ENCODE measurements at regions not wholly inside any gene's neighbourhood (a gene's known extent, or its start where the extent isn't known, plus 50 kb on each side); places are given as distances from the start of the nearest gene placed in this dataset.

- ChIA-PET POLR2A (no interaction called here), CTCF (interaction anchor here (1.3 to 2.4 kb wide), 2 partner anchors 13 to 236 kb away, joined by 6 read pairs; no protein-coding TSS in a partner anchor)
- H3K4me3 ChIP-seq (ENCODE audit: low read depth, low read length) = no peak overlapping the region
- no peak for TF ChIP-seq CTCF (IDR thresholded peaks at IDR 0.05; ENCODE audit: insufficient read depth, low read length, missing control alignments)
- no peak for DNase-seq (ENCODE audit: low read depth, low spot score)
These were observed 140.4 kb downstream of the NFKBIZ start for GRCh38 chr3:101989578-101990200.

- no peak overlapping the region for H3K4me3 ChIP-seq (ENCODE audit: low read depth, low read length)
- DNase-seq (ENCODE audit: low read depth, low spot score) = no peak
- ChIA-PET POLR2A (no interaction called here), CTCF (interaction anchor here (1.0 to 1.7 kb wide), 3 partner anchors 179 to 235 kb away, joined by 3 to 4 read pairs (median 3); no protein-coding TSS in a partner anchor)
- TF ChIP-seq CTCF (IDR thresholded peaks at IDR 0.05; ENCODE audit: insufficient read depth, low read length, missing control alignments) = no peak
These were observed 143.5 kb downstream of the NFKBIZ start for GRCh38 chr3:101992863-101993262.

GRCh38 chr3:101994386-101994785 is 145.1 kb downstream of the NFKBIZ start:
- H3K4me3 ChIP-seq (ENCODE audit: low read depth, low read length) = no peak overlapping the region
- POLR2A ChIA-PET = no interaction called here
- CTCF ChIA-PET = interaction anchor here (0.9 to 2.1 kb wide), 3 partner anchors 11 to 231 kb away, joined by 3 to 7 read pairs (median 6); no protein-coding TSS in a partner anchor
- no peak for DNase-seq (ENCODE audit: low read depth, low spot score)
- TF ChIP-seq CTCF (IDR thresholded peaks at IDR 0.05; ENCODE audit: insufficient read depth, low read length, missing control alignments) = no peak

- no peak overlapping the region for H3K4me3 ChIP-seq (ENCODE audit: low read depth, low read length)
- CTCF ChIA-PET = interaction anchor here (1.0 to 2.1 kb wide), 5 partner anchors 10 to 229 kb away, joined by 3 to 7 read pairs (median 6); no protein-coding TSS in a partner anchor
- POLR2A ChIA-PET = no interaction called here
- peak; percentile 36 for DNase-seq (ENCODE audit: low read depth, low spot score)
- no peak for TF ChIP-seq CTCF (IDR thresholded peaks at IDR 0.05; ENCODE audit: insufficient read depth, low read length, missing control alignments)
These were observed 146.2 kb downstream of the NFKBIZ start for GRCh38 chr3:101995371-101996046.

- no peak overlapping the region for H3K4me3 ChIP-seq (ENCODE audit: low read depth, low read length)
- CTCF ChIA-PET = interaction anchor here (0.9 to 2.3 kb wide), 4 partner anchors 9 to 228 kb away, joined by 3 to 6 read pairs (median 4); no protein-coding TSS in a partner anchor
- no peak for DNase-seq (ENCODE audit: low read depth, low spot score)
- POLR2A ChIA-PET = interaction anchor here (0.9 kb wide), 1 partner anchor 147 kb away, joined by 3 read pairs; the partner anchor contains the start of gene NFKBIZ
- no peak for TF ChIP-seq CTCF (IDR thresholded peaks at IDR 0.05; ENCODE audit: insufficient read depth, low read length, missing control alignments)
These were observed 147.5 kb downstream of the NFKBIZ start for GRCh38 chr3:101996832-101997231.

Data from AG04449 (cell line).